PC-3 (cell line): ENCODE measurements at regions not wholly inside any gene's neighbourhood (a gene's known extent, or its start where the extent isn't known, plus 50 kb on each side); places are given as distances from the start of the nearest gene placed in this dataset.

ENCODE experiments used
- ATAC-seq: fragments of 200-7000 bp; cut with Tn5 transposase; 2 replicates; pipeline ENCODE4 v1.9.1; 2020; ENCODE audit warnings: mild to moderate bottlenecking, moderate library complexity
- BruUV-seq: library from RNA; stranded (reverse); fragments of 400-500 nt; replicated peaks from 2 replicates; lab custom pipeline; 2021; lab: Mats Ljungman, UMichigan
- CTCF ChIA-PET: fragments of 300-600 bp; sonication (Branson Sonifier 250); formaldehyde crosslinking; loops from one replicate; lab custom pipeline; 2022; ENCODE audit warnings: antibody characterized with exemption; lab: Charles Lee
- POLR2A ChIA-PET: fragments of 300-600 bp; sonication (Branson Sonifier 250); formaldehyde crosslinking; loops from one replicate; lab custom pipeline; 2022; ENCODE audit warnings: antibody characterized with exemption; ENCODE audit not compliant: unreplicated experiment; lab: Charles Lee
- DNase-seq: peaks from one replicate; pipeline ENCODE4 v3.0.0-alpha.2; 2015
- H2AFZ ChIP-seq: fragments of 300-600 bp; sonication (generic); 2 replicates; pipeline ENCODE4 v1.6.0; 2016; ENCODE audit warnings: antibody characterized with exemption, low read length
- H3F3A ChIP-seq: fragments of 300-600 bp; sonication (generic); one replicate; pipeline ENCODE4 v1.6.0; 2017; ENCODE audit warnings: antibody characterized with exemption, low read length, control low read depth, mild to moderate bottlenecking; ENCODE audit not compliant: unreplicated experiment
- H3K27ac ChIP-seq: fragments of 300-600 bp; sonication (generic); 2 replicates; pipeline ENCODE4 v1.5.1; 2016; ENCODE audit warnings: mild to moderate bottlenecking, low read length
- H3K27me3 ChIP-seq: fragments of 300-600 bp; sonication (generic); 2 replicates; pipeline ENCODE4 v1.6.1; 2016; ENCODE audit warnings: low read length, mixed read lengths
- H3K36me3 ChIP-seq: fragments of 300-600 bp; sonication (generic); 2 replicates; pipeline ENCODE4 v1.6.1; 2016; ENCODE audit warnings: low read depth, mixed run types, low read length, mixed read lengths
- H3K4me1 ChIP-seq: fragments of 300-600 bp; sonication (generic); 2 replicates; pipeline ENCODE4 v1.5.1; 2016; ENCODE audit warnings: low read length; ENCODE audit not compliant: insufficient read depth
- H3K4me2 ChIP-seq: fragments of 300-600 bp; sonication (generic); 2 replicates; pipeline ENCODE4 v1.6.0; 2016; ENCODE audit warnings: low read length
- H3K4me3 ChIP-seq: fragments of 300-600 bp; sonication (generic); 2 replicates; pipeline ENCODE4 v1.5.1; 2016; ENCODE audit warnings: mild to moderate bottlenecking, low read length, mixed read lengths
- H3K79me2 ChIP-seq: fragments of 300-600 bp; sonication (generic); 2 replicates; pipeline ENCODE4 v1.6.1; 2017; ENCODE audit warnings: low read length, mixed read lengths
- H3K9ac ChIP-seq: fragments of 300-600 bp; sonication (generic); 2 replicates; pipeline ENCODE4 v1.6.0; 2016; ENCODE audit warnings: mild to moderate bottlenecking, low read length
- H3K9me2 ChIP-seq: fragments of 300-600 bp; sonication (generic); replicated peaks from 2 replicates; pipeline ENCODE4 v1.6.1; 2016; ENCODE audit warnings: mixed run types, low read length, mixed read lengths
- H3K9me3 ChIP-seq: fragments of 300-600 bp; sonication (generic); 2 replicates; pipeline ENCODE4 v1.6.1; 2016; ENCODE audit warnings: low read length, mixed read lengths
- H4K20me1 ChIP-seq: fragments of 300-600 bp; sonication (generic); 2 replicates; pipeline ENCODE4 v1.6.1; 2016; ENCODE audit warnings: low read length, mixed read lengths
- CTCF ChIP-seq: fragments of 300-600 bp; sonication (generic); conservative IDR thresholded peaks from 2 replicates; pipeline ENCODE4 v1.5.1; 2017; ENCODE audit warnings: antibody characterized with exemption, low read depth, mild to moderate bottlenecking, low read length
- EZH2 ChIP-seq: fragments of 300-600 bp; sonication (generic); IDR thresholded peaks from one replicate; pipeline ENCODE4 v1.6.1; 2017; ENCODE audit warnings: antibody characterized with exemption, mild to moderate bottlenecking, low read length; ENCODE audit not compliant: unreplicated experiment
- EZH2phosphoT487 ChIP-seq: fragments of 300-600 bp; sonication (generic); IDR thresholded peaks from 2 replicates; pipeline ENCODE4 v1.6.1; 2018; ENCODE audit warnings: mild to moderate bottlenecking, antibody characterized with exemption, low read length, borderline replicate concordance
- intact Hi-C: fragments of 100-400 bp; cut with micrococcal nuclease; formaldehyde crosslinking; loops from 2 replicates; pipeline ENCODE4 v1.9.0; 2023

- Histone ChIP-seq H3K9me3 (no peaks in the 10 kb centered on the region), H3F3A (no peaks in the 10 kb centered on the region), H4K20me1 (no peaks in the 10 kb centered on the region), H3K9ac (no peak overlapping the region), H3K4me1 (no peaks in the 10 kb centered on the region), H3K27me3 (no peaks in the 10 kb centered on the region), H2AFZ (no peak overlapping the region), H3K36me3 (no peaks in the 10 kb centered on the region), H3K4me2 (no peak overlapping the region), H3K9me2 (no peaks in the 10 kb centered on the region), H3K27ac (no peak overlapping the region), H3K4me3 (no peak overlapping the region), H3K79me2 (no peaks in the 10 kb centered on the region)
- no TSS peak for BruUV-seq
- DNase-seq (no peak), ATAC-seq (no peak)
- ChIA-PET CTCF (no interaction called here), POLR2A (interaction anchor here (0.6 kb wide), 1 partner anchor 15 kb away, joined by 3 read pairs; no protein-coding TSS in a partner anchor)
- intact Hi-C loops, result no loop called here
- no peak for TF ChIP-seq EZH2
- no peak for TF ChIP-seq CTCF
- no peak for TF ChIP-seq EZH2phosphoT487
These were observed 137.7 kb downstream of the ASB7 start for GRCh38 chr15:100740138-100740537.

GRCh38 chr15:100751585-100751984 lies 128.0 kb upstream of the ALDH1A3 start:
- no peaks in the 10 kb centered on the region for H3F3A ChIP-seq
- no peak for DNase-seq
- intact Hi-C loops, result no loop called here
- no peaks in the 10 kb centered on the region for H4K20me1 ChIP-seq
- no peaks in the 10 kb centered on the region for H3K79me2 ChIP-seq
- no peaks in the 10 kb centered on the region for H3K27me3 ChIP-seq
- H3K4me2 ChIP-seq, result no peak overlapping the region
- H3K9ac ChIP-seq, result no peak overlapping the region
- no TSS peak for BruUV-seq
- 0 out of 2 replicates have a peak, but pooled peaks cover 4% of the 10 kb centered on the region for H3K4me1 ChIP-seq
- no peaks in the 10 kb centered on the region for H3K36me3 ChIP-seq
- H3K9me2 ChIP-seq, result no peaks in the 10 kb centered on the region
- H3K27ac ChIP-seq, result no peak overlapping the region
- no peak overlapping the region for H2AFZ ChIP-seq
- ChIA-PET POLR2A (no interaction called here), CTCF (no interaction called here)
- no peak for ATAC-seq
- TF ChIP-seq EZH2, result no peak
- TF ChIP-seq CTCF, result no peak
- TF ChIP-seq EZH2phosphoT487, result no peak
- no peak overlapping the region for H3K4me3 ChIP-seq
- 0 out of 2 replicates have a peak, but pooled peaks cover 6% of the 10 kb centered on the region for H3K9me3 ChIP-seq

DNA sequence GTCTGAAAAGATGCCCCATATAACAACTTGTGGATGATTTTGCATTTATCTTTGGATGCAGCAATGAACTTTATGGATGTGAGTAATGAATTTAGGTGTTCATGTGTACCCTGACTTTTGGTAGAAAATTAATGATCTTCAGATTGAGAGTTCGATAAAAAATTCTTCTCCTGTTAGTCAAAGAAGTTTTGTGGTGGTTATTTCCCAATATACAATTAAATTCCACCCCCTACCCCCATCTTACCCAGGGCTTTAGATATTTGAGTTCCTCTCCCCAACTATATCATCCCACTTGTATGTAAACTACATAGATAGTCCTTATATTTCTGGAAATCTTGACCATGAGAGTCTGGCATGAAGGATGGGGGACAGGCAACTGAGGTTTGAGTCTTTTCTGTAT lies 126.1 kb upstream of the ALDH1A3 start:
- H3K27ac ChIP-seq, result no peak overlapping the region
- intact Hi-C loops, result no loop called here
- ChIA-PET CTCF (no interaction called here), POLR2A (no interaction called here)
- ATAC-seq (no peak), DNase-seq (no peak)
- no peak overlapping the region for H3K4me3 ChIP-seq
- no peaks in the 10 kb centered on the region for H3K79me2 ChIP-seq
- no peaks in the 10 kb centered on the region for H3K9me3 ChIP-seq
- BruUV-seq, result no TSS peak
- H3K9ac ChIP-seq, result no peak overlapping the region
- no peaks in the 10 kb centered on the region for H4K20me1 ChIP-seq
- TF ChIP-seq CTCF (no peak), EZH2 (no peak), EZH2phosphoT487 (no peak)
- no peak overlapping the region for H3K4me2 ChIP-seq
- H3F3A ChIP-seq, result no peaks in the 10 kb centered on the region
- H3K36me3 ChIP-seq, result no peaks in the 10 kb centered on the region
- peaks cover 5% of the 10 kb centered on the region; the same call in 1 of the 2 replicates for H3K4me1 ChIP-seq
- H3K27me3 ChIP-seq, result no peaks in the 10 kb centered on the region
- no peaks in the 10 kb centered on the region for H3K9me2 ChIP-seq
- no peak overlapping the region for H2AFZ ChIP-seq
